Stimulated activated naive B cell treated with anti-CD40 and anti-IgM and Interleukin-4, amounts not matched to agents 10 μg/mL and 1 μg/mL and 100 μg/mL, for 72 hours (primary cell): ENCODE measurements at regions not wholly inside any gene's neighbourhood (a gene's known extent, or its start where the extent isn't known, plus 50 kb on each side); places are given as distances from the start of the nearest gene placed in this dataset.
"Not testable (repeated sequence)": the region's sequence is repeated elsewhere in the genome, so short reads cannot be mapped to it uniquely, and the experiment has no call there.

Experiments
- ATAC-seq, 2 donors: fragments of 150-1000 bp; cut with Tn5 transposase; replicated peaks; 2 replicates each; pipeline ENCODE4 v1.10.0; 2021; ENCODE audit warnings: moderate library complexity in 1 of 2
- DNase-seq: peaks from one replicate; pipeline ENCODE4 v3.0.0; 2021
- H3K27ac Mint-ChIP-seq: one replicate; pipeline ENCODE4 v1.8.0; 2022; ENCODE audit warnings: mild to moderate bottlenecking, mixed read lengths
- H3K27me3 Mint-ChIP-seq, 2 donors: one replicate each; pipeline ENCODE4 v1.8.0; 2022; ENCODE audit warnings: mixed read lengths in 2 of 2
- H3K36me3 Mint-ChIP-seq, 2 donors: one replicate each; pipeline ENCODE4 v1.8.0; 2022; ENCODE audit warnings: mixed read lengths in 2 of 2, mild to moderate bottlenecking in 1 of 2
- H3K4me1 Mint-ChIP-seq, 2 donors: one replicate each; pipeline ENCODE4 v1.8.0; 2022; ENCODE audit warnings: mixed read lengths in 2 of 2, mild to moderate bottlenecking in 1 of 2
- H3K4me3 Mint-ChIP-seq, 2 donors: one replicate each; pipeline ENCODE4 v1.8.0; 2022; ENCODE audit warnings: mild to moderate bottlenecking in 2 of 2, mixed read lengths in 2 of 2, moderate library complexity in 1 of 2
- H3K9me3 Mint-ChIP-seq, 2 donors: one replicate each; pipeline ENCODE4 v1.8.0; 2022; ENCODE audit warnings: mixed read lengths in 2 of 2, mild to moderate bottlenecking in 1 of 2

DNA sequence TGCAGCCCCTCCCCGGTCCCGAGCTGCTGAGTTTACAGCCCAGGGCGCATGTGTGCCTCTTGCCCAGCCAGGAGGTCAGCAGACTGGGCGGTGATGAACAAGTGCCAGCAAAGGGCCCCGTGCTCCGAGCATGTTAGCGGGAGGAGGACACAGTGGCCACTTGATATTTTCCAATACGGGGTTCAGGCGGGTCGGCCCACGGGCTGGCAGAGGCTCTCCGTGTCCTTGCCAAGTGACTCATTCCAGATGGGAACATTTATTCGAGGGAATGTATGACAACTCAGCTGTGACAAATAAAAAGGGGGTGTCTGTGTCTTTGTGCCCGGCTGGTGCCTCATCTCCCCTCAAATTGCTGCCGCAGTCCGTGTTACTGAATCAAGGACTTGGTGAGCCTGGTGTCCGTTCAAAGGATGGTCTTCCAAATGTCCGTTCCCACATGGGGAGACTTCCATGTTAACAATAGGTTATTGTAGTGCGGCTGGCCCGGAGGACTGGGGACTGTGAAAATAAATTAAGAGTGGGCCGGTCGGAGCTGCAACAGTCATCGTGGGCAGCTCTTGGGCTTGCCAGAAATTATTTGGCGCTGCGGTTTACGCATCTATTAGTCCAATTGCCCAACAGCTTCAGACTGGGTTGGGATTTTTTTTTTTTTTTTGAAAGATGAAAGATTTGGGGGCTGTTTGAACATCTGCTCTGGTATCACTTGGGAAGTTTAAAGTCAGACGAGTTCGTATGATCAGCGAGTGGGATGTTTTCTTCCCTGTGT, 174.0 kb upstream of the CIBAR2 start:
- Mint-ChIP-seq H3K27me3 (peaks cover 4 to 11% of the 10 kb centered on the region in 2 donors), H3K4me1 (no peaks in the 10 kb centered on the region), H3K4me3 (no peak overlapping the region), H3K27ac (no peak overlapping the region), H3K9me3 (no peaks in the 10 kb centered on the region), H3K36me3 (no peaks in the 10 kb centered on the region)
- ATAC-seq (no peak), DNase-seq (no peak)

DNA sequence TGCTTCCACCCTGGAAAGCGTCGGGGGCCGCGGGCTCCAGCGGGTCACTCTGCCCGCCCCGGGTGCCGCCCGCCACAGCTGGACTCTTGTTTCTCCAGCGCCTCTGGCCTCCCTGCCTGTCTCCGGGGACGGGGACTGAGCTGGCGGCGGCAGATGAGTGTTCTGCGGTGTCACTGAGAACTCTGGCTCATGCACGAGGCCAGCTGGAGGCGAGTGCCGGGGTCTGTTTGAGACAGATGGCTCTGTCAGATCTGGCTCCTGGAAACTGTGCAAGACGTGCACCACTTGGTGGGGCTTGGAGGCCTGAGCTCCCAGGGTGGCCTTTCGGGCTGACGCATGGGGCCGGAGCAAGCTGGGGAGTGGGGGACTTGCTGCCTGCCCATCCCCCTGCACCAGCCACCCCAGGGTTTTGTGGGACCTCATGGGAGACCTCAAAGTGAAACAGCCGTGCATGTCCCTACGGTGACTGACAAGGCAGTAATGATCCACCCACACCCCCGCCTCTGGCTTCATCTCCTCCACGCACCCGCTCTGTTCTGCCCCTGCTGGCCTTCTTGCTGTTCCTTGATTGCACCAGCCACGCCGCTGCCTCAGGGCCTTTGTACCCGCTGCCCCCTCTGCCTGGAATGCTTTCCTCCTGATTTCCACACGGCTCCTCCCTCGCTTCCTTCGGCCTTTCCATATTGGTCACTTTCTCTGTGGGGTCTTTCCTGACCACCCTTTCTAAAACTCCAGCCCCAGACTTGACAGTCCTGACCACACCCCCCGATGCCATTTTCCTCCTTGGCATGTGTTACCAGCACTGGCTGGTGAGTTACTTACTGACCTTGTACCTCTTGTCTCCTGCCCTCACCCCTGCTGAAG, 174.9 kb upstream of the CIBAR2 start:
- DNase-seq (no peak), ATAC-seq (no peak)
- H3K36me3 Mint-ChIP-seq: no peaks in the 10 kb centered on the region
- no peaks in the 10 kb centered on the region for H3K9me3 Mint-ChIP-seq
- H3K4me1 Mint-ChIP-seq: peaks cover 0 to 6% of the 10 kb centered on the region in 2 donors
- H3K27ac Mint-ChIP-seq: no peak overlapping the region
- no peak overlapping the region for H3K4me3 Mint-ChIP-seq
- H3K27me3 Mint-ChIP-seq: peaks cover 8 to 11% of the 10 kb centered on the region in 2 donors

DNA sequence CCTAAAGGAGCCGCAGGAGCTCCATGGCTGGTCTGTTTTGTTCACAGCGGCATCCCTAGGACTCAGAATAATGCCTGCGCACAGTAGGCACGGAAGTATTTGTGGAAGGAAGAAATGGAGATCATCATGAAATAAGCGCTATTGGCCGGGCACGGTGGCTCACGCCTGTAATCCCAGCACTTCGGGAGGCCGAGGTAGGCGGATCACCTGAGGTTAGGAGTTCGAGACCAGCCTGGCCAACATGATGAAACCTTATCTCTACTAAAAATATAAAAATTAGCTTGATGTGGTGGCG, 175.5 kb upstream of the CIBAR2 start:
- not testable (repeated sequence) for ATAC-seq, H3K27ac Mint-ChIP-seq, DNase-seq, H3K4me3 Mint-ChIP-seq, H3K4me1 Mint-ChIP-seq, H3K27me3 Mint-ChIP-seq, H3K9me3 Mint-ChIP-seq, H3K36me3 Mint-ChIP-seq

DNA sequence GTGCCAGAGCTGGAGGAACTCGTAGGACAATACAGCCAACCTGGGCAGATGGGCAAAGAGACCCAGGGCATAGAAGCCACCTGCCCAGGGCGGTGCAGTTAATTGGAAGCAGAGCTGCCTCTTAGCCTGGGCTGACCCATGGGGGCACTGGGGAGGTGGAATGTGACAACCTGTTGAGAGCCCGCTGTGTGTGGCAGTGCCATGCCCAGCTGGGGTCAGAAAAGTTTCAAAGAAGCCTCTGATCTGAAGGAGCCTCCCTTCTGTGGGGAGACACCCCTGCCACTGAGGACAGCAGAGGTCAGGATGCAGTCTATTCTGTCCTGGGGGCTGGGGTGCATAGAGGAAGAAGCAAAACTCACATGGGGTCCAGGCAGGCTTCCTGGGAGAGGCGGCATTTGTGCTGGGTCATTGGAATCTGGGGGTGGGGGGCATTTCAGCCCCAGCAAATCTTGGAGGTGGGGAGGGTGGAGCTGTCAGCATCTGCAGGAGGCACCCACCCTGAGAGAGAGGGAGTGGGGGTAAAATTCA, 176.1 kb upstream of the CIBAR2 start:
- ATAC-seq (no peak), DNase-seq (no peak)
- Mint-ChIP-seq H3K36me3 (no peaks in the 10 kb centered on the region), H3K4me1 (peaks cover 0 to 6% of the 10 kb centered on the region in 2 donors), H3K27me3 (peaks cover 4 to 8% of the 10 kb centered on the region in 2 donors), H3K27ac (no peak overlapping the region), H3K4me3 (no peak overlapping the region), H3K9me3 (no peaks in the 10 kb centered on the region)

DNA sequence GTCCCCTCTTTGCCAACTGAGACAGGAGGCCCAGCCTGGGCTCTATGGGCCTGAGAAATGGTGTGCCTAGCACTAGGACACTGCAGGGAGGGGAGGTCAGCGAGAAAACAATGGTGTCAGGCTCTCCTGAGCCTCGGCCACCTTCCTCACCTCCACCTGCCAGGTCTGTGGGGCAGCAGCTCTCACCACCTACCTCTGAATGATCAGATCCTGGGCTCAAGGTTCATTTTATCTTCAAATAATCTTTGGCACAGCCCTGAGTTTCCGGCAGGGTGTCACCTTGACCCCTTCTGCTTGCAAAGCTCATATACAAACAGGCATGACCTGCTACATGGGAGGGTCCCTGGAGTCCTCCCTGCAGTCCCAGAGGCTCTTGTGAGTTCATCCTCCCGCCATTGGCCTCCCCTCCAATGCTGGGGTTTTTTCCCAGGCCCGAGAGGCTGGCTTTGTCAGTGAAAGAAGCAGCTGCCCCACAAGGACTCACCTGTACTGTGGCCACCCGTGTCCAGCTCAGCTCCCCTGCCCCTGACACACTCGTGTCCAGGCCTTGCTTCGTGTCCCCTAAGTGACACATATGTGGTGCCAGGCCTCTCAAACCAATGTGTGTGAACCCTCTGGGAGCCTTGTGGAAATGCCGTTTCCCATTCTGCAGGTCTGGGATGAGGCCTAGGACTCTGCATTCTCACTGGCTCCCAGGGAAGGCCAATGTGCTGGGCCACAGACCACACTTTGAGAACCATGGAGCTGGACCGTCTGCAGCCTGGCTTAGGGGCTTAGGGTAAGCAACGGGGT, 176.8 kb upstream of the CIBAR2 start:
- Mint-ChIP-seq H3K4me3 (no peak overlapping the region), H3K4me1 (peaks cover 0 to 6% of the 10 kb centered on the region in 2 donors), H3K36me3 (no peaks in the 10 kb centered on the region), H3K27ac (no peak overlapping the region), H3K27me3 (peaks cover 4 to 8% of the 10 kb centered on the region in 2 donors), H3K9me3 (no peaks in the 10 kb centered on the region)
- no peak for ATAC-seq
- DNase-seq: no peak

DNA sequence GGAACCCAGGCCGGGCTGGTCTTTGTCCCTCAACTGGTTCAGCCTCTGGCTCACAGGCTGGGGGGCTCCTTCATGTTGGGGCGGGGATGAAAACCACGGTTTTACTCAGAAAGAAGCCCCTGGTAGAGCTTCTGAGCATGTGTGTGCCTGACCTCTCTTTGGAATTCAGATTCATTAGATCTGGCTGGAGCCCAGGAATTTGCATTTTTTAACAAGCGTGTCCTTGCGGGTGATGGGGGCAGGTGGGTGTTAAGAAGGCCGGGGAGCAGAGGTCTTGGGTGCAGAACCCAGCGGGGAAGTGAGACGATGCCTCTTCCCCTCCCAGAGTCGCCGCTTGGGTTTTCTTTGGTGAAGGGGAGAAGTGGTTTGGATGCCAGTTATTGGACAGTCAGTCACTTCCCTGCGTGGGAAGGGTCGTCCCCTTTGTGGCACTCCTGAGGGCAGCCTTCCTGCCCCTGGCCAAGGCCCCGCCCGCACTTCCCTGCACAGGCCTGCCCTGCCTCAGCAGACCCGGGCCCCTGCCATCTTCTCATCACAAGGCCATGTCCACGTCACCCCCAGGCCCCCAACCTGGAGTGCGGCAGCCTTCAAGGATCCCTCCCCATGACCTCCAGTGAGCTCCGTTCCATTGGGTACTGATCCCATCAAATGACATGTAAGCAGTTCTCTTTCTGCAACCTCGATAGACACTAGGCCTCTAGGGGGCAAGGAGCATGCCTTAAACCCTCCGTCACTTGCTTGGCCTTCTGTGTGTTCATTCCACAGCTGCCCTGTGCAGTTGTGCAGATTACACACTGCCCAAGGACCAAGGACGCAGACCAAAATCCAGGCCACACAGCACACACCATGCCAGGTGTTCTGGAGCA, 177.7 kb upstream of the CIBAR2 start:
- H3K27me3 Mint-ChIP-seq: peaks cover 0 to 8% of the 10 kb centered on the region in 2 donors
- ATAC-seq: no peak
- no peaks in the 10 kb centered on the region for H3K36me3 Mint-ChIP-seq
- H3K9me3 Mint-ChIP-seq: no peaks in the 10 kb centered on the region
- H3K4me1 Mint-ChIP-seq: peaks cover 0 to 6% of the 10 kb centered on the region in 2 donors
- no peak overlapping the region for H3K27ac Mint-ChIP-seq
- no peak overlapping the region for H3K4me3 Mint-ChIP-seq
- DNase-seq: no peak

DNA sequence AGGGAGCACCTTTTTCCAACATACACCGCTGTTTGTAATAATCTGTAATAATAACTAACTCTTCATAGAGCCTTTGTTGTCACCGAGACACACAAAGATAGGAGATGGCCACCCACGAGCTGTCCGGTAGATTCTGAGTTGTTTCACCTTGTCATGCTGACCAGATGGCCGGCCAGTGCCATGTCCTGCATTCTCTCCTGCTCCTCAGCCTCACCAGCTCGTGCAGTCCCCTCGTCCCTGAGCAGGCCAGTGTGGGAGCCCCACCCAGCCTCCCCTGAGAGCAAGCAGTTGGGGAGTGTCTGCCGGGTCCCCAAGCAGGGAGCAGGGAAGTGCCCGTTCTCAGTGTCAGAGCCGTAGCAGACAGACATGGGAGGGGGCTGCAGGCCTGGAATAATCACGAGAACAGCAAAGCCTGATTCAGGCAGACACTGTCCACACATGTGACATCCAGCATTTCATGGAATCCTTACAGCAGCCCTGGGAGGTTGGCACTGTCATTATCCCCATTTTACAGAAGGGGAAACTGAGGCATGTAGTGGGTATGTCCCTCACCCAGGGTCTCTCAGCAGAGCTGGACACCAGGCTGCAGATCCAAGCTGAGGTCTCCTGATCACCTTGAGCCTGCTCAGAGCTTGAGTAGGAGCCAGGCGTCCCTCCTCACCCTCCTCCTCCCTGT, 178.5 kb upstream of the CIBAR2 start:
- ATAC-seq (no peak), DNase-seq (no peak)
- peaks cover 0 to 6% of the 10 kb centered on the region in 2 donors for H3K4me1 Mint-ChIP-seq
- H3K4me3 Mint-ChIP-seq: no peak overlapping the region
- no peak overlapping the region for H3K27ac Mint-ChIP-seq
- H3K36me3 Mint-ChIP-seq: no peaks in the 10 kb centered on the region
- no peaks in the 10 kb centered on the region for H3K9me3 Mint-ChIP-seq
- H3K27me3 Mint-ChIP-seq: peaks cover 0 to 8% of the 10 kb centered on the region in 2 donors

DNA sequence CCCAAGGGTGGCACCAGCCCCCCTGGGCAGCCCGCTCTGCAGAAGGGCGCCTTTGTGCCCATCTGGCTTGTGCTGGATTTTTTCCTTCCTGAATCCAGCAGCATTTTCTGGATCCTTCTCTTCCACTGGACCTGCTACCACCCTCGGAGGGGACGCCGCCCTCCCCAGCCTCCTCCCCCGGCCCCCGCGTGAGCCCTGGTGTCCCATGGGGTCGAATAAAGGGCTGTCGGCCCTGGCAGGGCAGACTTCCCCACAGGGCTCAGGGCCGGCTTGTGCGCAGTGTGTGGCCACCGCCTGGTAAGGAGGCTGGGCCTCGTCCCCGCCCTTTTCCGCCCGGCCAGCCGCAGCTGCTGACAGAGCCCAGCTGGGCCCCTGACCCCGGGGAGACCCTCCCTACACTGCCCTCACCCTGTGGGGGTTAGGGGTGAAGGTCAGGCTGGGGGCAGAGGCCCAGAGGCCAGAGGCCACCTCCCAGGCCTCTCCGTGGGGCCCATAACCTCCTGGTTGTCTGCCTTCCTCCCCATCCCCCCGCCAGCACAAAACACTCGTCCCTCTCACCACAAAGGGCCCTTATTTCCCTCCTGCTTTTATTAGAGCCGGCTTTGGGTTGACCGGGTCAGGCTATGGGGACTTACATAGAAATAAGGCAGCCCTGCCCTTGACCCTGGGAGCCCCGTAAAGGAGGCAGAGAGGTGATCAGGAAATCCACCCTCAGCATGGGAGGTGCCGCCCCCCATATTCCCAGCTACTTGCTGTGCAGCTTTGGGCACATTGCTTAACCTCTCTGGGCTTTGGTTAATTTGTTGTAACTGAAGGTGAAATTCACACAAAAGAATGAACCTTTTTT, 179.3 kb upstream of the CIBAR2 start:
- ATAC-seq (peak in 1 of 2 donors; percentile 27), DNase-seq (no peak)
- no peak overlapping the region for H3K4me3 Mint-ChIP-seq
- no peaks in the 10 kb centered on the region for H3K9me3 Mint-ChIP-seq
- no peaks in the 10 kb centered on the region for H3K36me3 Mint-ChIP-seq
- peaks cover 0 to 6% of the 10 kb centered on the region in 2 donors for H3K4me1 Mint-ChIP-seq
- peaks cover 3 to 5% of the 10 kb centered on the region in 2 donors for H3K27me3 Mint-ChIP-seq
- H3K27ac Mint-ChIP-seq: no peak overlapping the region

DNA sequence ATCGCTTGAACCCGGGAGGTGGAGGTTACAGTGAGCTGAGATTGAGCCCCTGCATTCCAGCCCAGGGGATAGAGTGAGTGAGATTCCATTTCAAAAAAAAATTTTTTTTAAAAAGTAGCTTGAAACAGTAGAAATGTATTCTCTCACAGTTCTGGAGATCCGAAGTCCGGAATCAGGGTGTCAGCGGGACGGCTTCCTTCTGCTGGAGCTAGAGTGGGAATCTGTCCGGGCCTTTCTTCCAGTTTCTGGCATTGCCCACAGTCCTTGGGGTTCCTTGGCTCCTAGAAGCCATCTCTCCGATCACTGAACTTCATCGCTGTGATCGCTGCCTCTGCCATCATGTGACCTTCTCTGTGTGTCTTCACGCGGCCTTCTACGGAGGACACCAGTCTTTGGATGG, 181.2 kb upstream of the CIBAR2 start:
- ATAC-seq: no peak
- H3K27ac Mint-ChIP-seq: no peak overlapping the region
- no peak for DNase-seq
- peaks cover 10 to 11% of the 10 kb centered on the region in 2 donors for H3K27me3 Mint-ChIP-seq
- peaks cover 0 to 13% of the 10 kb centered on the region in 2 donors for H3K4me1 Mint-ChIP-seq
- H3K36me3 Mint-ChIP-seq: no peaks in the 10 kb centered on the region
- H3K4me3 Mint-ChIP-seq: no peak overlapping the region
- H3K9me3 Mint-ChIP-seq: no peaks in the 10 kb centered on the region

DNA sequence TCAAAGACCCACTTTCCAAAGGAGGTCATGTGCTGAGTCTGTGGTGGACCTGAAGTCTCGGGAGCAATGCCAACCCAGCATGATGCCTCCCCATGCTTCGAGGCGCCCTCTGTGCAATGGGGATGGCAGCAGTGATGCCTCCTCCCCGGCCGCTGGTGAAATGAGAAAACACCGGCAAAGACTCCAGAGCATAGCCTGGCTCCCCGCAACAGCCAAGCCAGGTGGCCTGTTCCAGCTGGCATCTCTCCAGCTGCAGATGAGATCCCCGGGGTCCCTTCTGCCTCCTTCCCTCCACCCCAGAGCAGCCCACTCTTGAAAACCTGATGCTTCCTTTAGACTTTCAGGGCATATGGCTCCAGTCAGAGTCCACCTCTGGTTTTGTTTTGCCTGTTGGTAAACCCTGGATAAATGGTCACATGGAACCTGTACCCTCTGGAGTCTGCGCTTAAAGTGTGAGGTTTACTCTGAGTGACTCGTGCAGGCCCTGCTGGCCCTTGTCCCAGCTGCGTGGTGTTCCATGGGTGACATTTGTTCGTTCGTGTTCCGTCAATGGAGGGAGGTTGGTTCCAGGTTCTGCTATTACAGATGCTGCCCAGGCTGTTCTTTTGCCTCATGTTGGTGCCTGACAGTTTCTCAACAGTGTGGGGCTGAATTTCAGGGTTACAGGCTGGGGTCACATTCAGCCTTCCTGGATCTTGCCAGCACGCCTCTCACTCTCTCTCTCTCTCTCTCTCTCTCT, 181.8 kb upstream of the CIBAR2 start:
- H3K4me1 Mint-ChIP-seq: peaks cover 0 to 13% of the 10 kb centered on the region in 2 donors
- peaks cover 10 to 15% of the 10 kb centered on the region in 2 donors for H3K27me3 Mint-ChIP-seq
- no peak overlapping the region for H3K27ac Mint-ChIP-seq
- H3K36me3 Mint-ChIP-seq: no peaks in the 10 kb centered on the region
- no peak for DNase-seq
- no peak overlapping the region for H3K4me3 Mint-ChIP-seq
- ATAC-seq: no peak
- no peaks in the 10 kb centered on the region for H3K9me3 Mint-ChIP-seq

DNA sequence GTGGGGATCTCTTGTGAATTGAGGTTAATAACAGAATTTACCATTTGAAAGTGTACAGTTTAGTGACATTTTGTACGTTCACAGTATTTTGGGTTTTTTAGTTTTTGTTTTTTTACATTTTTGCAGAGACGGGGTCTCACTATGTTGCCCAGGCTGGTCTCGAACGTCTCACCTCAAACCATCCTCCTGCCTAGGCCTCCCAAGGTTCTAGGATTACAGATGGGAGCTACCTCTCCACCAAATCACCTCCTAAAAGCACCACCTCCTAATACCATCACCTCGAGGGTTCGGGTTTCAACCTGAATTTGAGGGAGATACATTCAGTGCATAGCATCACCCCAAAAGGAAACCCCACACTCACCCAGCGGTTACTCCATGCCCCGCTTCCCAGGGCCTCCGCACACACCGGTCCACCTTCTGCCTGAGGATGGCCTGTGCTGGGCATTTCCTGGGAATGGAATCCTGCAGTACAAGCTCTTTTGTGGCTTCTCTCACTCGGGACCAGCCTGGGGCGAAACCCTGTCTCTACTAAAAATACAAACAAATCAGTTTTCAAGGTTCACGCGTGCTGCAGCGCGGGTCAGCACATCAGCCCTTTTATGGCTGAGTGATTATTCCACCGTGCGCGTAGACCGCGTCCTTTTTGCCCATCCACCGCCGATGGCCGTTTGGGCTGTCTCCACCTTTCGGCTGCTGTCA, 182.7 kb upstream of the CIBAR2 start:
- no peak overlapping the region for H3K4me3 Mint-ChIP-seq
- H3K36me3 Mint-ChIP-seq: no peaks in the 10 kb centered on the region
- peaks cover 10 to 15% of the 10 kb centered on the region in 2 donors for H3K27me3 Mint-ChIP-seq
- no peak for DNase-seq
- no peak for ATAC-seq
- no peaks in the 10 kb centered on the region for H3K9me3 Mint-ChIP-seq
- peaks cover 0 to 13% of the 10 kb centered on the region in 2 donors for H3K4me1 Mint-ChIP-seq
- no peak overlapping the region for H3K27ac Mint-ChIP-seq
